ENCODE measurements at regions not wholly inside any gene's neighbourhood (a gene's known extent, or its start where the extent isn't known, plus 50 kb on each side); places are given as distances from the start of the nearest gene placed in this dataset.
"Not testable (repeated sequence)": the region's sequence is repeated elsewhere in the genome, so short reads cannot be mapped to it uniquely, and the experiment has no call there.

GRCh38 chr1:101526813-101527212 lies 290.0 kb downstream of the S1PR1 start:
- no peak overlapping the region for H3K4me3 ChIP-seq (ENCODE audit: low read depth, low read length)

- H3K4me3 ChIP-seq (ENCODE audit: low read depth, low read length): no peak overlapping the region
These were observed 295.6 kb downstream of the S1PR1 start for GRCh38 chr1:101532377-101532776.

- no peak overlapping the region for H3K4me3 ChIP-seq (ENCODE audit: low read depth, low read length)
These were observed 303.3 kb downstream of the S1PR1 start for GRCh38 chr1:101540161-101540560.

GRCh38 chr1:101546885-101547284 lies 310.1 kb downstream of the S1PR1 start:
- H3K4me3 ChIP-seq (ENCODE audit: low read depth, low read length): no peak overlapping the region

GRCh38 chr1:101547357-101547756 lies 310.5 kb downstream of the S1PR1 start:
- no peak overlapping the region for H3K4me3 ChIP-seq (ENCODE audit: low read depth, low read length)

GRCh38 chr1:101548376-101548775 lies 311.6 kb downstream of the S1PR1 start:
- no peak overlapping the region for H3K4me3 ChIP-seq (ENCODE audit: low read depth, low read length)

- no peak overlapping the region for H3K4me3 ChIP-seq (ENCODE audit: low read depth, low read length)
These were observed 313.8 kb downstream of the S1PR1 start for GRCh38 chr1:101550581-101550980.

- H3K4me3 ChIP-seq (ENCODE audit: low read depth, low read length): no peak overlapping the region
These were observed 330.2 kb downstream of the S1PR1 start for GRCh38 chr1:101566883-101567538.

GRCh38 chr1:101567582-101568189 lies 330.9 kb downstream of the S1PR1 start:
- no peak overlapping the region for H3K4me3 ChIP-seq (ENCODE audit: low read depth, low read length)

GRCh38 chr1:101587741-101588140 lies 350.9 kb downstream of the S1PR1 start:
- H3K4me3 ChIP-seq (ENCODE audit: low read depth, low read length): no peak overlapping the region

- no peak overlapping the region for H3K4me3 ChIP-seq (ENCODE audit: low read depth, low read length)
These were observed 351.9 kb downstream of the S1PR1 start for GRCh38 chr1:101588677-101589076.

GRCh38 chr1:101592845-101593244 lies 356.0 kb downstream of the S1PR1 start:
- H3K4me3 ChIP-seq (ENCODE audit: low read depth, low read length): no peak overlapping the region

GRCh38 chr1:101595881-101596374 lies 359.1 kb downstream of the S1PR1 start:
- H3K4me3 ChIP-seq (ENCODE audit: low read depth, low read length): no peak overlapping the region

- H3K4me3 ChIP-seq (ENCODE audit: low read depth, low read length): not testable (repeated sequence)
These were observed 363.8 kb downstream of the S1PR1 start for GRCh38 chr1:101600615-101601014.

- H3K4me3 ChIP-seq (ENCODE audit: low read depth, low read length): no peak overlapping the region
These were observed 366.9 kb downstream of the S1PR1 start for GRCh38 chr1:101603726-101604125.

- no peak overlapping the region for H3K4me3 ChIP-seq (ENCODE audit: low read depth, low read length)
These were observed 369.1 kb downstream of the S1PR1 start for GRCh38 chr1:101605878-101606277.

GRCh38 chr1:101613546-101613945 lies 376.7 kb downstream of the S1PR1 start:
- no peak overlapping the region for H3K4me3 ChIP-seq (ENCODE audit: low read depth, low read length)

GRCh38 chr1:101618900-101619299 lies 377.8 kb downstream of the OLFM3 start:
- no peak overlapping the region for H3K4me3 ChIP-seq (ENCODE audit: low read depth, low read length)

GRCh38 chr1:101632548-101633272 lies 364.0 kb downstream of the OLFM3 start:
- H3K4me3 ChIP-seq (ENCODE audit: low read depth, low read length): no peak overlapping the region

GRCh38 chr1:101645810-101646209 lies 350.9 kb downstream of the OLFM3 start:
- H3K4me3 ChIP-seq (ENCODE audit: low read depth, low read length): no peak overlapping the region

GRCh38 chr1:101652484-101652883 lies 344.2 kb downstream of the OLFM3 start:
- no peak overlapping the region for H3K4me3 ChIP-seq (ENCODE audit: low read depth, low read length)

- H3K4me3 ChIP-seq (ENCODE audit: low read depth, low read length): no peak overlapping the region
These were observed 343.2 kb downstream of the OLFM3 start for GRCh38 chr1:101653482-101653946.

Measured in iPS-11a (cell line).